Liver (tissue), 3 donors: ENCODE measurements at regions not wholly inside any gene's neighbourhood (a gene's known extent, or its start where the extent isn't known, plus 50 kb on each side); places are given as distances from the start of the nearest gene placed in this dataset.

Experiments
- CTCF ChIP-seq: fragments of 150-350 bp; IDR thresholded peaks from 2 replicates; pipeline ENCODE4 v1.5.1; 2017; ENCODE audit warnings: improper control_type of control experiment, low read depth, low read length; ENCODE audit not compliant: missing input control
- RAD21 ChIP-seq, 2 donors: IDR thresholded peaks; 2 replicates each; pipeline ENCODE4 v1.6.1; 2016; ENCODE audit warnings: antibody characterized with exemption in 2 of 2, mild to moderate bottlenecking in 2 of 2
- donor health status: healthy.
- donor health status: healthy.

GRCh38 chr14:75359098-75359497, 68.7 kb upstream of the JDP2 start:
- no peak for TF ChIP-seq CTCF
- peak in 1 of 2 donors; percentile 8 for TF ChIP-seq RAD21 (IDR thresholded peaks at IDR 0.05)
